ENCODE measurements at regions not wholly inside any gene's neighbourhood (a gene's known extent, or its start where the extent isn't known, plus 50 kb on each side); places are given as distances from the start of the nearest gene placed in this dataset.
"Not testable (repeated sequence)": the region's sequence is repeated elsewhere in the genome, so short reads cannot be mapped to it uniquely, and the experiment has no call there.

- Mint-ChIP-seq H3K4me1 (ENCODE audit: low read depth) (no peaks in the 10 kb centered on the region), H3K4me3 (no peak overlapping the region), H3K27me3 (ENCODE audit: insufficient read depth) (no peaks in the 10 kb centered on the region), H3K36me3 (ENCODE audit: low read depth) (no peaks in the 10 kb centered on the region), H3K27ac (no peak overlapping the region), H3K9me3 (no peaks in the 10 kb centered on the region)
- intact Hi-C loops (cut with micrococcal nuclease) = no loop called here
- DNase-seq (ENCODE audit: low spot score) = no peak
Measured at GRCh38 chrX:136975684-136976470, 57.9 kb downstream of the GPR101 start.

DNA sequence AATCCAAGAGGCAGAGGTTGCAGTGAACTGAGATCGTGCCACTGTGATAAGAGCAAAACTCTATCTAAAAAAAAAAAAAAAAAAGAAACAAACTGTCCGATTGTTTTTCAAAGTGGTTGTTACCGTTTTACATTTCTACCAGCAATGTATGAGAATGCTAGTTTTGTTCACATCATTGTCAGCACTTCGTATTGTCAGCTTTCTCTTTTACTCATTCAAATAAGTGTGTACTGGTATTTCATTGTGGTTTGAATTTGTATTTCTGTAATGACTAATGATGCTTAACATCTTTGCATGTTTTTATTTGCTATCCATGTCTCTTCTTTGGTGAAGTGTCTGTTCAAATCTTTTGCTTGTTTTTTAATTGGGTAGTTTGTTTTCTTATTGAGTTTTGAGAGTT lies 65.8 kb downstream of the GPR101 start:
- Mint-ChIP-seq H3K27me3 (ENCODE audit: insufficient read depth) (no peaks in the 10 kb centered on the region), H3K4me3 (no peak overlapping the region), H3K9me3 (no peaks in the 10 kb centered on the region), H3K36me3 (ENCODE audit: low read depth) (no peaks in the 10 kb centered on the region), H3K27ac (peak overlapping the region; percentile 0), H3K4me1 (ENCODE audit: low read depth) (peaks cover 16% of the 10 kb centered on the region)
- DNase-seq (ENCODE audit: low spot score) = no peak
- intact Hi-C loops (cut with micrococcal nuclease) = no loop called here

DNA sequence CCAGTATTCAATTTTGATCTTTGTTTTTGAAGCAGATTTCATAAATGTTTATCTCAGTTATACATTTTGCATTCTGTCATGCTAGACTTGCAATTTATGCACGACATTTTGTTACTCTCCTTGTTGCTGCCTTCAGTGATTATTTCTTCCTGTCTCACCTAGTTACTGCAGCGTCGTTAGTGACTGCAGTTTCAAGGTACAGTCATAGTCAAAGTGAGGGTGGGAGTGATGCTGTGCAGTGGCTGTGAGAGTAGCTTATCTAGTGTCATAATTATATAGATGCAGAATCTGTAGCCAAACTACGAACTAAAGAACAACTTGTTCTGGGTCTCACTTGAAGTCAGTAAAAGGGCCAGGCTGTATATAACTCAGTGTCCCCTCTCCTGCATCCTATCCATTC lies 69.8 kb downstream of the GPR101 start:
- Mint-ChIP-seq H3K4me3 (no peak overlapping the region), H3K4me1 (ENCODE audit: low read depth) (peaks cover 21% of the 10 kb centered on the region), H3K36me3 (ENCODE audit: low read depth) (peaks cover 2% of the 10 kb centered on the region), H3K27ac (no peak overlapping the region), H3K27me3 (ENCODE audit: insufficient read depth) (no peaks in the 10 kb centered on the region), H3K9me3 (no peaks in the 10 kb centered on the region)
- no peak for DNase-seq (ENCODE audit: low spot score)
- intact Hi-C loops (cut with micrococcal nuclease) = no loop called here

GRCh38 chrX:136961594-136962135 lies 72.1 kb downstream of the GPR101 start:
- Mint-ChIP-seq H3K4me1 (ENCODE audit: low read depth) (peaks cover 16% of the 10 kb centered on the region), H3K9me3 (no peaks in the 10 kb centered on the region), H3K4me3 (no peak overlapping the region), H3K27me3 (ENCODE audit: insufficient read depth) (no peaks in the 10 kb centered on the region), H3K36me3 (ENCODE audit: low read depth) (peaks cover 2% of the 10 kb centered on the region), H3K27ac (no peak overlapping the region)
- intact Hi-C loops (cut with micrococcal nuclease) = no loop called here
- no peak for DNase-seq (ENCODE audit: low spot score)

DNA sequence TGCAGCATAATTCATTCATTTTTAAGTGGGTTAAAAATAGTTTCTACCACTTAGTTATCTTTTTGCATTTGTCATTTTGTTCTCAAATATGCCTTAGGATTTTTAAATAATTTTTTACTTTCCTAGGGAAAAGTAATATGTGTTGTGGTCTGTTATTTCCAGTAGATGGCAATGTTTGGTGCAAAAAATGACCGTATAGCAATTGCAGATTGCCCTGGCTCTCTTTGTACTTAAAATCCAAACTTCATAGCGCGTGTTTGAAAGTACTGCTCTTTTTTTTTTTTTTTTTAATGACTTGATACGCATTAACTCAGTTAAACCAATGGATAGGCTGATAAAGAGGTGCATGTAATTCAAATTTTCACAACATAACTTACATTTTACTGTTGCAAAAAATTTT lies 74.4 kb upstream of the RBMX start:
- H3K36me3 Mint-ChIP-seq (ENCODE audit: low read depth) = peaks cover 2% of the 10 kb centered on the region
- intact Hi-C loops (cut with micrococcal nuclease) = loop anchor here (1.0 to 10.0 kb wide), 4 partner anchors 78 to 470 kb away; partner anchors contain the start of gene GPR101
- no peak overlapping the region for H3K27ac Mint-ChIP-seq
- H3K9me3 Mint-ChIP-seq = no peaks in the 10 kb centered on the region
- H3K4me1 Mint-ChIP-seq (ENCODE audit: low read depth) = no peaks in the 10 kb centered on the region
- H3K4me3 Mint-ChIP-seq = no peak overlapping the region
- DNase-seq (ENCODE audit: low spot score) = no peak
- no peaks in the 10 kb centered on the region for H3K27me3 Mint-ChIP-seq (ENCODE audit: insufficient read depth)

GRCh38 chrX:136953867-136954787 lies 73.6 kb upstream of the RBMX start:
- Mint-ChIP-seq H3K27ac (no peak overlapping the region), H3K4me3 (no peak overlapping the region), H3K36me3 (ENCODE audit: low read depth) (no peaks in the 10 kb centered on the region), H3K4me1 (ENCODE audit: low read depth) (no peaks in the 10 kb centered on the region), H3K27me3 (ENCODE audit: insufficient read depth) (no peaks in the 10 kb centered on the region), H3K9me3 (no peaks in the 10 kb centered on the region)
- peak; percentile 32 for DNase-seq (ENCODE audit: low spot score)
- intact Hi-C loops (cut with micrococcal nuclease) = loop anchor here (1.0 to 10.0 kb wide), 4 partner anchors 79 to 471 kb away; partner anchors contain the start of gene GPR101

DNA sequence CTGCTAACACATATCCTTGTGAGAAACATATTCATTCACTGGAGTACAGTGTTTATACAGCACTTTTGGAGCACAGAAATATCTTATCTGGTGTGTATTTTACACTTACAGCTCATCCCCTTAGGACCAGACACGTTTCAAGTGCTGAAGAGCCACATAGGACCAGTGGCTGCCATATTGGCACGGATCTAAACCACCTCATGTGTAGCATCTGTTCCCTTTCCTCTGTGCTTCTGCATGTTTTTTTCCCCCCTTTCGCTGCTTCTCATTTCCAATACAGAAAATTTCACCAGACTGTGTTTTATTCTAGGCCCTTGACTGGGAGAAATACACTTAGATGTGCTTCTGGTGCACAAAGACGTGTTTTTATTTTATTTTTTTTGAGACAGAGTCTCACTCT lies 69.7 kb upstream of the RBMX start:
- Mint-ChIP-seq H3K27me3 (ENCODE audit: insufficient read depth) (no peaks in the 10 kb centered on the region), H3K36me3 (ENCODE audit: low read depth) (no peaks in the 10 kb centered on the region), H3K27ac (no peak overlapping the region), H3K4me3 (no peak overlapping the region), H3K4me1 (ENCODE audit: low read depth) (no peaks in the 10 kb centered on the region), H3K9me3 (no peaks in the 10 kb centered on the region)
- intact Hi-C loops (cut with micrococcal nuclease) = loop anchor here (10.0 kb wide), 1 partner anchor 475 kb away; no protein-coding TSS in a partner anchor
- no peak for DNase-seq (ENCODE audit: low spot score)

GRCh38 chrX:136941396-136942337 lies 61.1 kb upstream of the RBMX start:
- Mint-ChIP-seq H3K36me3 (ENCODE audit: low read depth) (peaks cover 4% of the 10 kb centered on the region), H3K4me1 (ENCODE audit: low read depth) (peaks cover 1% of the 10 kb centered on the region), H3K9me3 (no peaks in the 10 kb centered on the region), H3K27me3 (ENCODE audit: insufficient read depth) (no peaks in the 10 kb centered on the region), H3K27ac (no peak overlapping the region), H3K4me3 (no peak overlapping the region)
- no peak for DNase-seq (ENCODE audit: low spot score)
- intact Hi-C loops (cut with micrococcal nuclease) = no loop called here

GRCh38 chrX:136936183-136936549 lies 55.6 kb upstream of the RBMX start:
- intact Hi-C loops (cut with micrococcal nuclease) = no loop called here
- Mint-ChIP-seq H3K4me3 (peak overlapping the region; percentile 71), H3K9me3 (no peaks in the 10 kb centered on the region), H3K27ac (peak overlapping the region; percentile 80), H3K27me3 (ENCODE audit: insufficient read depth) (no peaks in the 10 kb centered on the region), H3K4me1 (ENCODE audit: low read depth) (peaks cover 21% of the 10 kb centered on the region), H3K36me3 (ENCODE audit: low read depth) (peaks cover 7% of the 10 kb centered on the region)
- DNase-seq (ENCODE audit: low spot score) = no peak

- peaks cover 21% of the 10 kb centered on the region for H3K4me1 Mint-ChIP-seq (ENCODE audit: low read depth)
- intact Hi-C loops (cut with micrococcal nuclease); H3K27me3 Mint-ChIP-seq (ENCODE audit: insufficient read depth); H3K9me3 Mint-ChIP-seq; H3K36me3 Mint-ChIP-seq (ENCODE audit: low read depth): not testable (repeated sequence)
- peak; percentile 3 for DNase-seq (ENCODE audit: low spot score)
- peak overlapping the region; percentile 71 for H3K4me3 Mint-ChIP-seq
- peak overlapping the region; percentile 80 for H3K27ac Mint-ChIP-seq
Measured at GRCh38 chrX:136935533-136936182, 55.1 kb upstream of the RBMX start.

DNA sequence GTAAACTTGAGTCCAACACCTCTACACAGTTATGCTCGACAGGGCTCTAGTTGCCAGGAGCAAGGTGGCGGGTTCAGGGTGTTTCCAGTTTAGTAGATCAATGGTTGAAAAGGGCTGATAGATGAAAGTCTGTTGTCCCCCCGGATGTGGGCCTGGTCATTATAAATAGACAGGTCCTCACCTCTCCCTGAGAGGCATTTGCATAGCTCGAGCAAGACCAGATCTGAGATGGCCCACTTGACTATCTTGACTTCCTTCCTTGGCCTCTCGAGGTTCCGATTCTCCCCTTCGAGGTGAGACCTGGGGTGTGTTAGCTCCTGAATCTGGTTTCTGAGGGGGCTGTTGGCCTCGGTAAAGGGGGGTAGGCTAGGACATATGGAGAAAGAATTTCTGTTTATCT lies 54.1 kb upstream of the RBMX start:
- intact Hi-C loops (cut with micrococcal nuclease) = not testable (repeated sequence)

More for the DNA sequence above, 54.1 kb upstream of the RBMX start:
- not testable (repeated sequence) for H3K27ac Mint-ChIP-seq; H3K36me3 Mint-ChIP-seq (ENCODE audit: low read depth); DNase-seq (ENCODE audit: low spot score); H3K27me3 Mint-ChIP-seq (ENCODE audit: insufficient read depth); H3K4me3 Mint-ChIP-seq; H3K9me3 Mint-ChIP-seq
- H3K4me1 Mint-ChIP-seq (ENCODE audit: low read depth) = peaks cover 21% of the 10 kb centered on the region
